DOHH2 (cell line): ENCODE measurements at regions not wholly inside any gene's neighbourhood (a gene's known extent, or its start where the extent isn't known, plus 50 kb on each side); places are given as distances from the start of the nearest gene placed in this dataset.

ENCODE experiments used
- CTCF ChIP-seq: fragments of 200-600 bp; sonication (generic); IDR thresholded peaks from one replicate; pipeline ENCODE4 v1.5.1; 2014; ENCODE audit warnings: antibody characterized with exemption, mild to moderate bottlenecking, low read depth, low read length; ENCODE audit not compliant: poor library complexity, severe bottlenecking
- EZH2phosphoT487 ChIP-seq: fragments of 200-600 bp; sonication (generic); IDR thresholded peaks from 2 replicates; pipeline ENCODE4 v1.6.1; 2017; ENCODE audit warnings: borderline replicate concordance, mild to moderate bottlenecking, antibody characterized with exemption, low read length, moderate library complexity, mixed read lengths

- TF ChIP-seq CTCF (no peak), EZH2phosphoT487 (no peak)
Measured at GRCh38 chr1:87730274-87731216, 401.9 kb downstream of the LMO4 start.
